Body of pancreas (tissue), 4 donors: ENCODE measurements at regions not wholly inside any gene's neighbourhood (a gene's known extent, or its start where the extent isn't known, plus 50 kb on each side); places are given as distances from the start of the nearest gene placed in this dataset.

Experiments used
- POLR2A ChIP-seq, 3 donors: fragments of 450-650 bp; IDR thresholded peaks; one replicate each; pipeline ENCODE4 v1.6.1; 2016; ENCODE audit warnings: antibody characterized with exemption in 3 of 3, mild to moderate bottlenecking in 2 of 3
- TF ChIP-seq, protein P1 (sequence below), 7 experiments: fragments of 450-650 bp in 4 of 7; fragments of 200-600 bp in 3 of 7; sonication (generic) in 3 of 7; IDR thresholded peaks; one replicate each; pipeline ENCODE4 v1.5.1; 2016 to 2019; ENCODE audit warnings: antibody characterized with exemption in 7 of 7

DNA sequence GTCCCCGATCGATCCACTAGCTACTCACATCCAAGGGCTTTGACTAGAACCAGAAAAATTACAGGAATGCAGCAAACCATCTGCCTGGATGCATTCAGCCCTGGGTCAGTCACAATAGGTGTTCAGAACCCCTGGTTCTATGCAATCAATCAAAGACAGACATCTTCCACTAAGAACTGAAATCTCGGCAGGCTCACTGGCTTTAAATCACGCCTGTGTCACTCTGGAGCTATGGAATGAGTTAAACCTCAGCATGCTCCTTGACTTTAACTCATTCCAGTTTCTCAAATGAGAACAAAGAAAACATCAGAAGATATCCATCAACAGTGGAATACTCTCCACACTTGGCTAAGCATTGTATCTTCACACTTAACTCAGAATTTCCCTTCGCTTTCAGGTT is 68.1 kb upstream of the SPTBN1 start:
- no peak for TF ChIP-seq POLR2A (IDR thresholded peaks at IDR 0.05)
- TF ChIP-seq, protein P1, sequence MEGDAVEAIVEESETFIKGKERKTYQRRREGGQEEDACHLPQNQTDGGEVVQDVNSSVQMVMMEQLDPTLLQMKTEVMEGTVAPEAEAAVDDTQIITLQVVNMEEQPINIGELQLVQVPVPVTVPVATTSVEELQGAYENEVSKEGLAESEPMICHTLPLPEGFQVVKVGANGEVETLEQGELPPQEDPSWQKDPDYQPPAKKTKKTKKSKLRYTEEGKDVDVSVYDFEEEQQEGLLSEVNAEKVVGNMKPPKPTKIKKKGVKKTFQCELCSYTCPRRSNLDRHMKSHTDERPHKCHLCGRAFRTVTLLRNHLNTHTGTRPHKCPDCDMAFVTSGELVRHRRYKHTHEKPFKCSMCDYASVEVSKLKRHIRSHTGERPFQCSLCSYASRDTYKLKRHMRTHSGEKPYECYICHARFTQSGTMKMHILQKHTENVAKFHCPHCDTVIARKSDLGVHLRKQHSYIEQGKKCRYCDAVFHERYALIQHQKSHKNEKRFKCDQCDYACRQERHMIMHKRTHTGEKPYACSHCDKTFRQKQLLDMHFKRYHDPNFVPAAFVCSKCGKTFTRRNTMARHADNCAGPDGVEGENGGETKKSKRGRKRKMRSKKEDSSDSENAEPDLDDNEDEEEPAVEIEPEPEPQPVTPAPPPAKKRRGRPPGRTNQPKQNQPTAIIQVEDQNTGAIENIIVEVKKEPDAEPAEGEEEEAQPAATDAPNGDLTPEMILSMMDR (IDR thresholded peaks at IDR 0.05): no peak
